HepG2 (cell line): ENCODE measurements at regions not wholly inside any gene's neighbourhood (a gene's known extent, or its start where the extent isn't known, plus 50 kb on each side); places are given as distances from the start of the nearest gene placed in this dataset.

Experiments
- ATAC-seq: fragments of 200-7000 bp; cut with Tn5 transposase; 3 replicates; pipeline ENCODE4 v1.9.1; 2020; ENCODE audit warnings: mild to moderate bottlenecking, moderate library complexity
- BruUV-seq: library from RNA; stranded (reverse); fragments of 400-500 nt; replicated peaks from 2 replicates; lab custom pipeline; 2021; lab: Mats Ljungman, UMichigan
- CTCF ChIA-PET: fragments of 300-600 bp; formaldehyde crosslinking; extraction: SDS; loops from one replicate; lab custom pipeline; 2021; ENCODE audit warnings: low total read pairs, inconsistent platforms, low intra/inter-chr PET ratio; lab: Yijun Ruan, JAX
- POLR2A ChIA-PET: fragments of 350-600 bp; sonication (Branson Sonifier 250); formaldehyde crosslinking; loops from one replicate; lab custom pipeline; 2020; ENCODE audit warnings: antibody characterized with exemption, inconsistent platforms; lab: Yijun Ruan, JAX
- DNase-seq: peaks from one replicate; pipeline ENCODE4 v3.0.0-alpha.2; 2015; ENCODE audit warnings: low spot score
- FAIRE-seq: peaks from 3 replicates; lab custom pipeline; 2011; peaks lifted over from hg19 to GRCh38; lab: Jason Lieb, UNC
- H2AFZ ChIP-seq: one replicate; pipeline ENCODE4 v1.6.1; 2011; ENCODE audit warnings: low read length, inconsistent platforms
- H3K27ac ChIP-seq: fragments of 300-600 bp; 3 replicates; pipeline ENCODE4 v1.8.0; 2011; ENCODE audit warnings: mixed run types, mild to moderate bottlenecking, mixed read lengths, low read length, inconsistent platforms; ENCODE audit not compliant: insufficient read depth; ENCODE audit errors: extremely low read length
- H3K27me3 ChIP-seq, 2 experiments: fragments of 200-600 bp in 1 of 2; 2 replicates in 1 of 2; 3 replicates in 1 of 2; pipeline versions ENCODE4 v1.6.0 to v1.8.0; 2011; ENCODE audit warnings: low read length in 2 of 2, mild to moderate bottlenecking in 2 of 2, moderate library complexity in 2 of 2, inconsistent platforms in 1 of 2; ENCODE audit not compliant: insufficient read depth in 2 of 2, control insufficient read depth in 1 of 2
- H3K36me3 ChIP-seq, 2 experiments: fragments of 200-600 bp in 1 of 2; replicated peaks in 1 of 2; 2 replicates in 1 of 2; 3 replicates in 1 of 2; pipeline versions ENCODE4 v1.5.1 to v1.8.0; 2011; ENCODE audit warnings: low read length in 2 of 2, inconsistent platforms in 1 of 2; ENCODE audit not compliant: insufficient read depth in 2 of 2, control insufficient read depth in 1 of 2
- H3K4me1 ChIP-seq: 2 replicates; pipeline ENCODE4 v1.5.1; 2012; ENCODE audit warnings: low read length, inconsistent platforms; ENCODE audit not compliant: insufficient read depth
- H3K4me2 ChIP-seq: 2 replicates; pipeline ENCODE4 v1.6.0; 2011; ENCODE audit warnings: low read depth, low read length, inconsistent platforms
- H3K4me3 ChIP-seq, 3 experiments: fragments of 200-600 bp in 1 of 3; sonication (generic), shearing (Covaris generic) in 1 of 3; replicated peaks in 1 of 3; 2 replicates each; pipeline ENCODE4 v1.5.1; 2011 to 2016; ENCODE audit warnings: low read length in 3 of 3, inconsistent platforms in 2 of 3, low read depth in 2 of 3, mild to moderate bottlenecking in 2 of 3, control low read depth in 1 of 3, mixed read lengths in 1 of 3; ENCODE audit not compliant: insufficient read depth in 1 of 3
- H3K79me2 ChIP-seq: one replicate; pipeline ENCODE4 v1.6.1; 2011; ENCODE audit warnings: low read length, inconsistent platforms; ENCODE audit not compliant: insufficient read depth
- H3K9ac ChIP-seq: 2 replicates; pipeline ENCODE4 v1.6.0; 2011; ENCODE audit warnings: mild to moderate bottlenecking, low read depth, low read length, inconsistent platforms; ENCODE audit not compliant: insufficient read depth
- H3K9me3 ChIP-seq: 2 replicates; pipeline ENCODE4 v1.5.1; 2012; ENCODE audit warnings: mild to moderate bottlenecking, low read length
- H4K20me1 ChIP-seq: 2 replicates; pipeline ENCODE4 v1.6.0; 2011; ENCODE audit warnings: inconsistent platforms, mild to moderate bottlenecking, low read length, moderate library complexity; ENCODE audit not compliant: insufficient read depth
- BRD4 ChIP-seq: sonication (generic); formaldehyde crosslinking; IDR thresholded peaks from 2 replicates; pipeline ENCODE4 v1.4.0; 2020; ENCODE audit warnings: missing genetic modification reagents
- ERF ChIP-seq: IDR thresholded peaks from 2 replicates; pipeline ENCODE4 v1.6.1; 2018; ENCODE audit warnings: missing biosample characterization, missing genetic modification reagents
- FOXA3 ChIP-seq: IDR thresholded peaks from 2 replicates; pipeline ENCODE4 v1.6.1; 2016; ENCODE audit warnings: missing genetic modification reagents, missing compliant biosample characterization
- FOXK2 ChIP-seq: fragments of 450-650 bp; IDR thresholded peaks from 2 replicates; pipeline ENCODE4 v1.6.1; 2016
- NFKBIZ ChIP-seq: IDR thresholded peaks from 2 replicates; pipeline ENCODE4 v1.6.1; 2018; ENCODE audit warnings: missing genetic modification reagents, missing compliant biosample characterization
- POGZ ChIP-seq: sonication (generic); formaldehyde crosslinking; IDR thresholded peaks from 2 replicates; pipeline ENCODE4 v1.4.0; 2020; ENCODE audit warnings: mild to moderate bottlenecking, missing genetic modification reagents
- POLR2AphosphoS5 ChIP-seq: IDR thresholded peaks from 2 replicates; pipeline ENCODE4 v1.6.1; 2012; ENCODE audit warnings: low read depth, low read length
- SNAI1 ChIP-seq: sonication (generic); formaldehyde crosslinking; IDR thresholded peaks from 2 replicates; pipeline ENCODE4 v1.5.0; 2020; ENCODE audit warnings: mild to moderate bottlenecking, missing genetic modification reagents, borderline replicate concordance
- SNRNP70 ChIP-seq: fragments of 200-400 bp; formaldehyde crosslinking; IDR thresholded peaks from 2 replicates; pipeline ENCODE4 v1.6.1; 2017; ENCODE audit warnings: mild to moderate bottlenecking, low read depth, low read length, moderate library complexity
- ZFX ChIP-seq: sonication (generic); formaldehyde crosslinking; IDR thresholded peaks from 2 replicates; pipeline ENCODE4 v1.4.0; 2020; ENCODE audit warnings: mild to moderate bottlenecking, low read depth, missing genetic modification reagents, moderate library complexity
- ZNF367 ChIP-seq: sonication (generic); formaldehyde crosslinking; IDR thresholded peaks from 2 replicates; pipeline ENCODE4 v1.4.0; 2020; ENCODE audit warnings: missing genetic modification reagents, borderline replicate concordance
- ZNF430 ChIP-seq: sonication (generic); formaldehyde crosslinking; IDR thresholded peaks from 2 replicates; pipeline ENCODE4 v1.9.0; 2021; ENCODE audit warnings: mild to moderate bottlenecking, missing genetic modification reagents
- ZNF547 ChIP-seq: sonication (generic); formaldehyde crosslinking; IDR thresholded peaks from 2 replicates; pipeline ENCODE4 v1.5.1; 2020; ENCODE audit warnings: mild to moderate bottlenecking, missing genetic modification reagents
- ZNF720 ChIP-seq: sonication (generic); formaldehyde crosslinking; IDR thresholded peaks from 2 replicates; pipeline ENCODE4 v1.4.0; 2020; ENCODE audit warnings: missing genetic modification reagents
- ZNF777 ChIP-seq: sonication (generic); formaldehyde crosslinking; IDR thresholded peaks from 2 replicates; pipeline ENCODE4 v1.4.0; 2020; ENCODE audit warnings: missing genetic modification reagents
- ZNF878 ChIP-seq: sonication (generic); formaldehyde crosslinking; IDR thresholded peaks from 2 replicates; pipeline ENCODE4 v1.8.1; 2023; ENCODE audit warnings: mild to moderate bottlenecking, missing genetic modification reagents, moderate library complexity
- WGBS: methylation state at CpG from one replicate; pipeline ENCODE4 v1.1.6; 2017; ENCODE audit warnings: low lambda C conversion rate; 5-methylcytosine and 5-hydroxymethylcytosine counted together
- in situ Hi-C: cut with HindIII; loops from 2 replicates; pipeline ENCODE4 v1.10.0; 2017; ENCODE audit warnings: low pct_unique_long_range_greater_than_20kb; ENCODE audit not compliant: extremely low pct_ligation_motif_present
- intact Hi-C: fragments of 100-400 bp; cut with micrococcal nuclease; formaldehyde crosslinking; loops from one replicate; pipeline ENCODE4 v1.10.0; 2022; ENCODE audit not compliant: unreplicated experiment
- TF ChIP-seq, protein P1 (sequence below): sonication (generic); formaldehyde crosslinking; IDR thresholded peaks from 2 replicates; pipeline ENCODE4 v1.4.0; 2020; ENCODE audit warnings: mild to moderate bottlenecking, missing genetic modification reagents
- TF ChIP-seq, protein P2 (sequence below): IDR thresholded peaks from 2 replicates; pipeline ENCODE4 v1.6.1; 2016; ENCODE audit warnings: low read depth, borderline replicate concordance
- TF ChIP-seq, protein P3 (sequence below): IDR thresholded peaks from 2 replicates; pipeline ENCODE4 v1.6.1; 2016; ENCODE audit warnings: control low read depth
- TF ChIP-seq, protein P4 (sequence below): sonication (generic); formaldehyde crosslinking; IDR thresholded peaks from 2 replicates; pipeline ENCODE4 v1.4.0; 2020; ENCODE audit warnings: mild to moderate bottlenecking, missing genetic modification reagents

- TF ChIP-seq, protein P1, sequence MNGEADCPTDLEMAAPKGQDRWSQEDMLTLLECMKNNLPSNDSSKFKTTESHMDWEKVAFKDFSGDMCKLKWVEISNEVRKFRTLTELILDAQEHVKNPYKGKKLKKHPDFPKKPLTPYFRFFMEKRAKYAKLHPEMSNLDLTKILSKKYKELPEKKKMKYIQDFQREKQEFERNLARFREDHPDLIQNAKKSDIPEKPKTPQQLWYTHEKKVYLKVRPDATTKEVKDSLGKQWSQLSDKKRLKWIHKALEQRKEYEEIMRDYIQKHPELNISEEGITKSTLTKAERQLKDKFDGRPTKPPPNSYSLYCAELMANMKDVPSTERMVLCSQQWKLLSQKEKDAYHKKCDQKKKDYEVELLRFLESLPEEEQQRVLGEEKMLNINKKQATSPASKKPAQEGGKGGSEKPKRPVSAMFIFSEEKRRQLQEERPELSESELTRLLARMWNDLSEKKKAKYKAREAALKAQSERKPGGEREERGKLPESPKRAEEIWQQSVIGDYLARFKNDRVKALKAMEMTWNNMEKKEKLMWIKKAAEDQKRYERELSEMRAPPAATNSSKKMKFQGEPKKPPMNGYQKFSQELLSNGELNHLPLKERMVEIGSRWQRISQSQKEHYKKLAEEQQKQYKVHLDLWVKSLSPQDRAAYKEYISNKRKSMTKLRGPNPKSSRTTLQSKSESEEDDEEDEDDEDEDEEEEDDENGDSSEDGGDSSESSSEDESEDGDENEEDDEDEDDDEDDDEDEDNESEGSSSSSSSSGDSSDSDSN (CRISPR knock-in tag), result no peak
- no peak for TF ChIP-seq BRD4 (CRISPR knock-in tag)
Measured at GRCh38 chr4:114361249-114361648, 237.4 kb upstream of the UGT8 start (continued).

GRCh38 chr4:114364857-114365256 is 233.8 kb upstream of the UGT8 start:
- FAIRE-seq, result no peak
- Histone ChIP-seq H3K27me3 (no peaks in the 10 kb centered on the region), H3K4me3 (no peak overlapping the region), H3K4me1 (no peaks in the 10 kb centered on the region), H3K9me3 (no peaks in the 10 kb centered on the region), H3K9ac (no peak overlapping the region), H4K20me1 (no peaks in the 10 kb centered on the region), H3K4me2 (no peak overlapping the region), H3K36me3 (no peaks in the 10 kb centered on the region), H3K27ac (no peak overlapping the region), H3K79me2 (no peaks in the 10 kb centered on the region), H2AFZ (no peak overlapping the region)
- in situ Hi-C loops (no loop called here), intact Hi-C loops (no loop called here)
- DNase-seq, result no peak
- no peak for ATAC-seq
- 0% methylated on average over 1 of the region's 1 CpG for WGBS
- BruUV-seq, result no TSS peak
- TF ChIP-seq, protein P2, sequence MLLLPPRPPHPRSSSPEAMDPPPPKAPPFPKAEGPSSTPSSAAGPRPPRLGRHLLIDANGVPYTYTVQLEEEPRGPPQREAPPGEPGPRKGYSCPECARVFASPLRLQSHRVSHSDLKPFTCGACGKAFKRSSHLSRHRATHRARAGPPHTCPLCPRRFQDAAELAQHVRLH (CRISPR knock-in tag), result no peak
- TF ChIP-seq ZNF430 (CRISPR knock-in tag) (no peak), ZNF367 (CRISPR knock-in tag) (no peak), FOXK2 (no peak), FOXA3 (no peak), ZFX (no peak), POGZ (CRISPR knock-in tag) (no peak), SNRNP70 (no peak), ERF (CRISPR knock-in tag) (no peak), POLR2AphosphoS5 (no peak), NFKBIZ (CRISPR knock-in tag) (no peak), ZNF547 (CRISPR knock-in tag) (no peak), ZNF720 (CRISPR knock-in tag) (no peak), ZNF777 (no peak), SNAI1 (no peak), ZNF878 (CRISPR knock-in tag) (no peak)
- TF ChIP-seq, protein P3, sequence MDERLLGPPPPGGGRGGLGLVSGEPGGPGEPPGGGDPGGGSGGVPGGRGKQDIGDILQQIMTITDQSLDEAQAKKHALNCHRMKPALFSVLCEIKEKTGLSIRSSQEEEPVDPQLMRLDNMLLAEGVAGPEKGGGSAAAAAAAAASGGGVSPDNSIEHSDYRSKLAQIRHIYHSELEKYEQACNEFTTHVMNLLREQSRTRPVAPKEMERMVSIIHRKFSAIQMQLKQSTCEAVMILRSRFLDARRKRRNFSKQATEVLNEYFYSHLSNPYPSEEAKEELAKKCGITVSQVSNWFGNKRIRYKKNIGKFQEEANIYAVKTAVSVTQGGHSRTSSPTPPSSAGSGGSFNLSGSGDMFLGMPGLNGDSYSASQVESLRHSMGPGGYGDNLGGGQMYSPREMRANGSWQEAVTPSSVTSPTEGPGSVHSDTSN (CRISPR knock-in tag), result no peak
- TF ChIP-seq, protein P4, sequence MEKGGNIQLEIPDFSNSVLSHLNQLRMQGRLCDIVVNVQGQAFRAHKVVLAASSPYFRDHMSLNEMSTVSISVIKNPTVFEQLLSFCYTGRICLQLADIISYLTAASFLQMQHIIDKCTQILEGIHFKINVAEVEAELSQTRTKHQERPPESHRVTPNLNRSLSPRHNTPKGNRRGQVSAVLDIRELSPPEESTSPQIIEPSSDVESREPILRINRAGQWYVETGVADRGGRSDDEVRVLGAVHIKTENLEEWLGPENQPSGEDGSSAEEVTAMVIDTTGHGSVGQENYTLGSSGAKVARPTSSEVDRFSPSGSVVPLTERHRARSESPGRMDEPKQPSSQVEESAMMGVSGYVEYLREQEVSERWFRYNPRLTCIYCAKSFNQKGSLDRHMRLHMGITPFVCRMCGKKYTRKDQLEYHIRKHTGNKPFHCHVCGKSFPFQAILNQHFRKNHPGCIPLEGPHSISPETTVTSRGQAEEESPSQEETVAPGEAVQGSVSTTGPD, result no peak
- CTCF ChIA-PET, result no interaction called here
- POLR2A ChIA-PET, result no interaction called here
